ENCODE measurements at regions not wholly inside any gene's neighbourhood (a gene's known extent, or its start where the extent isn't known, plus 50 kb on each side); places are given as distances from the start of the nearest gene placed in this dataset.

- CTCF ChIA-PET = no interaction called here
- intact Hi-C loops (cut with micrococcal nuclease) = no loop called here
- no peak overlapping the region for H3K4me3 Mint-ChIP-seq
Measured at GRCh38 chr3:117080872-117081271, 371.3 kb downstream of the TUSC7 start.

GRCh38 chr3:117084277-117084676 is 374.7 kb downstream of the TUSC7 start:
- H3K27ac Mint-ChIP-seq = no peak overlapping the region
- no peak overlapping the region for H3K4me3 Mint-ChIP-seq
- no peaks in the 10 kb centered on the region for H3K36me3 Mint-ChIP-seq
- no peaks in the 10 kb centered on the region for H3K9me3 Mint-ChIP-seq
- intact Hi-C loops (cut with micrococcal nuclease) = no loop called here
- H3K27me3 Mint-ChIP-seq = no peaks in the 10 kb centered on the region
- ChIA-PET POLR2A (no interaction called here), CTCF (no interaction called here)
- no peaks in the 10 kb centered on the region for H3K4me1 Mint-ChIP-seq (ENCODE audit: low read depth)
- no peak for DNase-seq

More at GRCh38 chr3:117080872-117081271, 371.3 kb downstream of the TUSC7 start:
- DNase-seq = no peak
- Mint-ChIP-seq H3K36me3 (no peaks in the 10 kb centered on the region), H3K27me3 (no peaks in the 10 kb centered on the region), H3K9me3 (no peaks in the 10 kb centered on the region), H3K4me1 (ENCODE audit: low read depth) (no peaks in the 10 kb centered on the region), H3K27ac (no peak overlapping the region)
- POLR2A ChIA-PET = no interaction called here

- DNase-seq = no peak
- Mint-ChIP-seq H3K4me3 (no peak overlapping the region), H3K27me3 (no peaks in the 10 kb centered on the region), H3K36me3 (no peaks in the 10 kb centered on the region), H3K9me3 (no peaks in the 10 kb centered on the region), H3K27ac (no peak overlapping the region), H3K4me1 (ENCODE audit: low read depth) (no peaks in the 10 kb centered on the region)
- POLR2A ChIA-PET = no interaction called here
- intact Hi-C loops (cut with micrococcal nuclease) = no loop called here
- CTCF ChIA-PET = no interaction called here
Measured at GRCh38 chr3:117084739-117085270, 375.2 kb downstream of the TUSC7 start.

GRCh38 chr3:117091676-117092075 is 382.1 kb downstream of the TUSC7 start:
- CTCF ChIA-PET = no interaction called here
- Mint-ChIP-seq H3K36me3 (no peaks in the 10 kb centered on the region), H3K4me1 (ENCODE audit: low read depth) (no peaks in the 10 kb centered on the region), H3K9me3 (peaks cover 2% of the 10 kb centered on the region), H3K27ac (no peak overlapping the region), H3K27me3 (no peaks in the 10 kb centered on the region), H3K4me3 (no peak overlapping the region)
- POLR2A ChIA-PET = no interaction called here
- intact Hi-C loops (cut with micrococcal nuclease) = no loop called here
- no peak for DNase-seq

- peaks cover 2% of the 10 kb centered on the region for H3K9me3 Mint-ChIP-seq
- ChIA-PET CTCF (no interaction called here), POLR2A (no interaction called here)
- H3K27me3 Mint-ChIP-seq = no peaks in the 10 kb centered on the region
- no peak for DNase-seq
- intact Hi-C loops (cut with micrococcal nuclease) = no loop called here
- no peak overlapping the region for H3K27ac Mint-ChIP-seq
- H3K4me3 Mint-ChIP-seq = no peak overlapping the region
- H3K4me1 Mint-ChIP-seq (ENCODE audit: low read depth) = no peaks in the 10 kb centered on the region
- no peaks in the 10 kb centered on the region for H3K36me3 Mint-ChIP-seq
Measured at GRCh38 chr3:117096549-117096948, 387.0 kb downstream of the TUSC7 start.

- CTCF ChIA-PET = no interaction called here
- POLR2A ChIA-PET = no interaction called here
- intact Hi-C loops (cut with micrococcal nuclease) = no loop called here
- H3K36me3 Mint-ChIP-seq = no peaks in the 10 kb centered on the region
- H3K9me3 Mint-ChIP-seq = peaks cover 2% of the 10 kb centered on the region
- no peaks in the 10 kb centered on the region for H3K4me1 Mint-ChIP-seq (ENCODE audit: low read depth)
- H3K27ac Mint-ChIP-seq = no peak overlapping the region
- H3K27me3 Mint-ChIP-seq = no peaks in the 10 kb centered on the region
- DNase-seq = no peak
- no peak overlapping the region for H3K4me3 Mint-ChIP-seq
Measured at GRCh38 chr3:117097351-117097750, 387.8 kb downstream of the TUSC7 start.

- Mint-ChIP-seq H3K9me3 (no peaks in the 10 kb centered on the region), H3K27ac (no peak overlapping the region), H3K27me3 (no peaks in the 10 kb centered on the region), H3K4me3 (no peak overlapping the region), H3K4me1 (ENCODE audit: low read depth) (no peaks in the 10 kb centered on the region), H3K36me3 (no peaks in the 10 kb centered on the region)
- CTCF ChIA-PET = no interaction called here
- DNase-seq = no peak
- POLR2A ChIA-PET = no interaction called here
- intact Hi-C loops (cut with micrococcal nuclease) = no loop called here
Measured at GRCh38 chr3:117101697-117102096, 392.1 kb downstream of the TUSC7 start.

- CTCF ChIA-PET = no interaction called here
- no peaks in the 10 kb centered on the region for H3K27me3 Mint-ChIP-seq
- intact Hi-C loops (cut with micrococcal nuclease) = no loop called here
- POLR2A ChIA-PET = no interaction called here
- H3K4me3 Mint-ChIP-seq = no peak overlapping the region
- no peaks in the 10 kb centered on the region for H3K4me1 Mint-ChIP-seq (ENCODE audit: low read depth)
- no peaks in the 10 kb centered on the region for H3K36me3 Mint-ChIP-seq
- no peaks in the 10 kb centered on the region for H3K9me3 Mint-ChIP-seq
- no peak overlapping the region for H3K27ac Mint-ChIP-seq
- DNase-seq = no peak
Measured at GRCh38 chr3:117102426-117102825, 392.8 kb downstream of the TUSC7 start.

GRCh38 chr3:117103675-117104074 is 394.1 kb downstream of the TUSC7 start:
- H3K27me3 Mint-ChIP-seq = no peaks in the 10 kb centered on the region
- intact Hi-C loops (cut with micrococcal nuclease) = no loop called here
- H3K36me3 Mint-ChIP-seq = no peaks in the 10 kb centered on the region
- H3K27ac Mint-ChIP-seq = no peak overlapping the region
- POLR2A ChIA-PET = no interaction called here
- no peaks in the 10 kb centered on the region for H3K4me1 Mint-ChIP-seq (ENCODE audit: low read depth)
- H3K4me3 Mint-ChIP-seq = no peak overlapping the region
- CTCF ChIA-PET = no interaction called here
- DNase-seq = no peak
- H3K9me3 Mint-ChIP-seq = peaks cover 4% of the 10 kb centered on the region

GRCh38 chr3:117104381-117104780 is 394.8 kb downstream of the TUSC7 start:
- ChIA-PET CTCF (no interaction called here), POLR2A (no interaction called here)
- H3K4me1 Mint-ChIP-seq (ENCODE audit: low read depth) = no peaks in the 10 kb centered on the region
- H3K4me3 Mint-ChIP-seq = no peak overlapping the region
- intact Hi-C loops (cut with micrococcal nuclease) = no loop called here
- H3K9me3 Mint-ChIP-seq = peaks cover 4% of the 10 kb centered on the region
- H3K36me3 Mint-ChIP-seq = no peaks in the 10 kb centered on the region
- DNase-seq = no peak
- H3K27me3 Mint-ChIP-seq = no peaks in the 10 kb centered on the region
- no peak overlapping the region for H3K27ac Mint-ChIP-seq

- no peak overlapping the region for H3K4me3 Mint-ChIP-seq
- POLR2A ChIA-PET = no interaction called here
- H3K9me3 Mint-ChIP-seq = peaks cover 4% of the 10 kb centered on the region
Measured at GRCh38 chr3:117104792-117105191, 395.2 kb downstream of the TUSC7 start.

GRCh38 chr3:117105686-117106085 is 396.1 kb downstream of the TUSC7 start:
- Mint-ChIP-seq H3K27ac (no peak overlapping the region), H3K9me3 (peaks cover 4% of the 10 kb centered on the region), H3K4me3 (no peak overlapping the region), H3K36me3 (no peaks in the 10 kb centered on the region), H3K27me3 (no peaks in the 10 kb centered on the region), H3K4me1 (ENCODE audit: low read depth) (no peaks in the 10 kb centered on the region)
- CTCF ChIA-PET = no interaction called here
- intact Hi-C loops (cut with micrococcal nuclease) = no loop called here
- DNase-seq = no peak
- POLR2A ChIA-PET = no interaction called here

More at GRCh38 chr3:117104792-117105191, 395.2 kb downstream of the TUSC7 start:
- no peaks in the 10 kb centered on the region for H3K36me3 Mint-ChIP-seq
- H3K4me1 Mint-ChIP-seq (ENCODE audit: low read depth) = no peaks in the 10 kb centered on the region
- no peaks in the 10 kb centered on the region for H3K27me3 Mint-ChIP-seq
- DNase-seq = no peak
- intact Hi-C loops (cut with micrococcal nuclease) = no loop called here
- CTCF ChIA-PET = no interaction called here
- no peak overlapping the region for H3K27ac Mint-ChIP-seq

GRCh38 chr3:117106396-117106795 is 396.8 kb downstream of the TUSC7 start:
- POLR2A ChIA-PET = no interaction called here
- no peaks in the 10 kb centered on the region for H3K27me3 Mint-ChIP-seq
- no peak overlapping the region for H3K27ac Mint-ChIP-seq
- no peak overlapping the region for H3K4me3 Mint-ChIP-seq
- H3K36me3 Mint-ChIP-seq = no peaks in the 10 kb centered on the region
- intact Hi-C loops (cut with micrococcal nuclease) = no loop called here
- DNase-seq = no peak
- CTCF ChIA-PET = no interaction called here
- H3K9me3 Mint-ChIP-seq = peaks cover 4% of the 10 kb centered on the region
- H3K4me1 Mint-ChIP-seq (ENCODE audit: low read depth) = no peaks in the 10 kb centered on the region

GRCh38 chr3:117107946-117108345 is 398.4 kb downstream of the TUSC7 start:
- ChIA-PET CTCF (no interaction called here), POLR2A (no interaction called here)
- Mint-ChIP-seq H3K4me1 (ENCODE audit: low read depth) (no peaks in the 10 kb centered on the region), H3K36me3 (no peaks in the 10 kb centered on the region), H3K4me3 (no peak overlapping the region), H3K27me3 (no peaks in the 10 kb centered on the region), H3K9me3 (peaks cover 4% of the 10 kb centered on the region), H3K27ac (no peak overlapping the region)
- no peak for DNase-seq
- intact Hi-C loops (cut with micrococcal nuclease) = no loop called here
